Trophoblast cell (in vitro differentiated cells and primary cell): ENCODE measurements at regions not wholly inside any gene's neighbourhood (a gene's known extent, or its start where the extent isn't known, plus 50 kb on each side); places are given as distances from the start of the nearest gene placed in this dataset.

Experiments used
- DNase-seq, 2 donors: peaks; one replicate each; pipeline ENCODE4 v3.0.0-alpha.2; 2016
- H2AFZ ChIP-seq: 2 replicates; pipeline ENCODE4 v1.6.1; 2013; ENCODE audit warnings: low read length, moderate library complexity, mild to moderate bottlenecking; ENCODE audit not compliant: insufficient read depth, poor library complexity
- H2AK5ac ChIP-seq: 2 replicates; pipeline ENCODE4 v1.6.1; 2013; ENCODE audit warnings: mild to moderate bottlenecking, low read length
- H2BK120ac ChIP-seq: 2 replicates; pipeline ENCODE4 v1.6.1; 2013; ENCODE audit warnings: low read length, mild to moderate bottlenecking, moderate library complexity; ENCODE audit not compliant: insufficient read depth, poor library complexity
- H2BK12ac ChIP-seq: 2 replicates; pipeline ENCODE4 v1.6.1; 2013; ENCODE audit warnings: mild to moderate bottlenecking, low read length, moderate library complexity
- H2BK5ac ChIP-seq: 2 replicates; pipeline ENCODE4 v1.6.1; 2013; ENCODE audit warnings: low read length, low read depth, moderate library complexity, mild to moderate bottlenecking; ENCODE audit not compliant: poor library complexity
- H3K14ac ChIP-seq: 2 replicates; pipeline ENCODE4 v1.6.1; 2013; ENCODE audit warnings: mild to moderate bottlenecking, low read length
- H3K18ac ChIP-seq: 2 replicates; pipeline ENCODE4 v1.6.1; 2013; ENCODE audit warnings: mild to moderate bottlenecking, low read length
- H3K23ac ChIP-seq: 2 replicates; pipeline ENCODE4 v1.6.1; 2013; ENCODE audit warnings: low read length
- H3K27ac ChIP-seq: 2 replicates; pipeline ENCODE4 v1.5.1; 2013; ENCODE audit warnings: low read depth, mild to moderate bottlenecking, inconsistent platforms, low read length, moderate library complexity
- H3K27me3 ChIP-seq: 2 replicates; pipeline ENCODE4 v1.6.1; 2013; ENCODE audit warnings: inconsistent platforms, mild to moderate bottlenecking, low read length, moderate library complexity; ENCODE audit not compliant: insufficient read depth
- H3K36me3 ChIP-seq, 2 experiments: 1 replicate in 1 of 2; 2 replicates in 1 of 2; pipeline ENCODE4 v1.6.1; 2013; ENCODE audit warnings: low read length in 2 of 2, mild to moderate bottlenecking in 2 of 2, moderate library complexity in 1 of 2; ENCODE audit not compliant: insufficient read depth in 2 of 2, control insufficient read depth in 1 of 2
- H3K4ac ChIP-seq: 2 replicates; pipeline ENCODE4 v1.6.1; 2013; ENCODE audit warnings: low read depth, mild to moderate bottlenecking, low read length, moderate library complexity
- H3K4me1 ChIP-seq, 2 experiments: 1 replicate in 1 of 2; 2 replicates in 1 of 2; pipeline ENCODE4 v1.6.1; 2013; ENCODE audit warnings: low read length in 2 of 2, mild to moderate bottlenecking in 2 of 2, moderate library complexity in 1 of 2; ENCODE audit not compliant: insufficient read depth in 2 of 2, control insufficient read depth in 1 of 2
- H3K4me2 ChIP-seq: 2 replicates; pipeline ENCODE4 v1.6.1; 2013; ENCODE audit warnings: inconsistent platforms, mild to moderate bottlenecking, low read length, moderate library complexity
- H3K4me3 ChIP-seq: 2 replicates; pipeline ENCODE4 v1.5.1; 2013; ENCODE audit warnings: mild to moderate bottlenecking, low read depth, low read length, inconsistent platforms
- H3K79me1 ChIP-seq: one replicate; pipeline ENCODE4 v1.6.1; 2013; ENCODE audit warnings: low read length
- H3K79me2 ChIP-seq: 2 replicates; pipeline ENCODE4 v1.6.1; 2013; ENCODE audit warnings: low read length, mild to moderate bottlenecking; ENCODE audit not compliant: control insufficient read depth, insufficient read depth, poor library complexity
- H3K9ac ChIP-seq: 2 replicates; pipeline ENCODE4 v1.6.1; 2013; ENCODE audit warnings: mild to moderate bottlenecking, low read length
- H3K9me3 ChIP-seq: 2 replicates; pipeline ENCODE4 v1.6.1; 2013; ENCODE audit warnings: low read depth, mild to moderate bottlenecking, control low read depth, inconsistent platforms, low read length; ENCODE audit not compliant: insufficient read depth
- H4K12ac ChIP-seq: 2 replicates; pipeline ENCODE4 v1.6.1; 2013; ENCODE audit warnings: low read depth, mild to moderate bottlenecking, low read length, moderate library complexity
- H4K8ac ChIP-seq: 2 replicates; pipeline ENCODE4 v1.6.1; 2013; ENCODE audit warnings: low read depth, mild to moderate bottlenecking, low read length, moderate library complexity
- H4K91ac ChIP-seq: one replicate; pipeline ENCODE4 v1.6.1; 2013; ENCODE audit warnings: low read depth, mild to moderate bottlenecking, low read length, moderate library complexity
- whole genome bisulfite sequencing: extraction: QIAGEN DNeasy Blood & Tissue Kit; methylation state at CpG from one replicate; pipeline ENCODE4 v1.1.7; 2013; ENCODE audit warnings: missing lambda C conversion rate; ENCODE audit not compliant: insufficient read length, insufficient coverage; ENCODE audit errors: extremely low coverage; 5-methylcytosine and 5-hydroxymethylcytosine counted together

DNA sequence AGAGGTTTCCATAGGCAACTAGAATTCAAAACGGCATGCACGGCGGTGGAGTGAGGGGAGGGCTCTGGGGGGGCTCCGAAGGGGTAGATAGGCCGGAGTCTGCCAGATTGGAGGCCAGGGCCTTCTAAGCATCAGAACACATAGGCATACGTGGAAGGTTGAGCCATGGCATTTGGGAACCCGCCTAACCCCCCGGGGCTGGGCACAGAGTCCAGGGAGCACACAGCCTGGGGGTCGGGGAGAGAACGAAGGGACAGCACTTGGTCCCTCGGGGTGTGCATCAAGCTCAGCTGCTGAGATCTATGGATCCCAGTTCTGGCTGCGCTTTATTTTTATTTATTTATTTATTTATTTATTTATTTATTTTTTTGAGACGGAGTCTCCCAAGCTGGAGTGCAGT, 89.4 kb upstream of the TNS3 start:
- H4K8ac ChIP-seq, result no peak overlapping the region
- H3K79me1 ChIP-seq, result peaks cover 18% of the 10 kb centered on the region
- DNase-seq, result no peak
- H2AK5ac ChIP-seq, result no peak overlapping the region
- H3K4ac ChIP-seq, result no peak overlapping the region
- no peak overlapping the region for H3K18ac ChIP-seq
- H3K14ac ChIP-seq, result no peak overlapping the region
- H3K27me3 ChIP-seq, result no peaks in the 10 kb centered on the region
- no peaks in the 10 kb centered on the region for H3K36me3 ChIP-seq
- no peak overlapping the region for H3K27ac ChIP-seq
- H2AFZ ChIP-seq, result no peak overlapping the region
- H3K4me2 ChIP-seq, result no peak overlapping the region
- peaks cover 16% of the 10 kb centered on the region in 2 experiments for H3K4me1 ChIP-seq
- no peaks in the 10 kb centered on the region for H3K9me3 ChIP-seq
- H3K4me3 ChIP-seq, result no peak overlapping the region
- no peak overlapping the region for H3K9ac ChIP-seq
- no peak overlapping the region for H4K12ac ChIP-seq
- peak overlapping the region; percentile 33 for H4K91ac ChIP-seq
- H2BK120ac ChIP-seq, result no peak overlapping the region
- no peak overlapping the region for H3K23ac ChIP-seq
- H2BK12ac ChIP-seq, result no peak overlapping the region
- peaks cover 3% of the 10 kb centered on the region for H3K79me2 ChIP-seq
- WGBS, result no CpG with 5 or more reads among the region's 13 CpGs
- H2BK5ac ChIP-seq, result no peak overlapping the region

DNA sequence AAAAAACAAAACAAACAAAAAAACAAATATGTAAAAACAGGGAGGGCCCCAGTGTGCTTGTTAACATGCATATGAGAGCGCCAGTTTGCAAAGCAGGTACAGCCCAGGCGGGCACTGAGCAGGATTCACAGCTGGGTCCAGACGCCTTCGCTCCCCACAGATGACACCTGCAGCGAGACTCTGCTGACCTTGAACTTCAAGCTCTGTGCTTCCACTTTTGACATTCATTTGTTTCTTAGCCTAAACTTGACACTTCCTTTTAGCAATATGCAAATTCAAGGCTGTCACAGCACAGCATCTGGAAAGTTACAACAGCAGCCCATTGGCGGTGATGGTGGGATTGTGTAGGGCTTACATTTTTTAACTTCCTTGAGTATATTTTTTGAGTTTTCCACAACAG, 88.8 kb upstream of the TNS3 start:
- H2AFZ ChIP-seq, result no peak overlapping the region
- H3K79me2 ChIP-seq, result peaks cover 3% of the 10 kb centered on the region
- H3K18ac ChIP-seq, result no peak overlapping the region
- H2BK120ac ChIP-seq, result no peak overlapping the region
- peak overlapping the region; percentile 52 for H2AK5ac ChIP-seq
- H3K4me2 ChIP-seq, result no peak overlapping the region
- H3K27me3 ChIP-seq, result no peaks in the 10 kb centered on the region
- peaks cover 18% of the 10 kb centered on the region for H3K79me1 ChIP-seq
- H3K4me3 ChIP-seq, result peak overlapping the region; percentile 1
- no peak overlapping the region for H4K8ac ChIP-seq
- H3K4me1 ChIP-seq, result peaks cover 16% of the 10 kb centered on the region in 2 experiments
- no peaks in the 10 kb centered on the region for H3K36me3 ChIP-seq
- H3K9me3 ChIP-seq, result no peaks in the 10 kb centered on the region
- H4K12ac ChIP-seq, result no peak overlapping the region
- no peak overlapping the region for H3K27ac ChIP-seq
- H2BK12ac ChIP-seq, result peak overlapping the region; percentile 26
- H3K9ac ChIP-seq, result no peak overlapping the region
- no peak overlapping the region for H3K4ac ChIP-seq
- WGBS, result no CpG with 5 or more reads among the region's 6 CpGs
- no peak overlapping the region for H2BK5ac ChIP-seq
- H4K91ac ChIP-seq, result peak overlapping the region; percentile 58
- no peak overlapping the region for H3K14ac ChIP-seq
- H3K23ac ChIP-seq, result no peak overlapping the region
- DNase-seq, result no peak

DNA sequence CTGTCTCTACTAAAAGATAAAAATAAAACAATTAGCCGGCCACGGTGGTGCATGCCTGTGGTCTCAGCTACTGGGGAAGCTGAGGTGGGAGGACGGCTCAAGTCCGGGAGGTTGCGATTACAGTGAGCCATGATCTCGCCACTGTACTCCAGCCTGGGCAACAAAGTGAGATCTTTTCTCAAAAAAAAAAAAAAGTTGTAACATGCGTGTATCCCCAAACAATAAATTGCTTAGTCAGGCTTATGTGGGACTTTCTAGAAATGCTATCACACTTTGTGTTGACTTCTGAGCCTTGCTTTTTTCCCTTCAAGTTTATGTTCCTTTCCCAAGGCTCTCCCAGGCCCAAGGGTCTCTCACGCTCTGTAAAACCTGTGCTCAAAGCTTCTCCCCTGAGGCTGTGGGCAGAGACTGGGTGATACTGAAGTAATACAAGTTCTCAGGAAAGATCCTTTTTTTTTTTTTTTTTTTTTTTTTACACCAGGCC, 88.0 kb upstream of the TNS3 start:
- H2AK5ac ChIP-seq, result no peak overlapping the region
- H2AFZ ChIP-seq, result no peak overlapping the region
- H3K27ac ChIP-seq, result no peak overlapping the region
- no peak overlapping the region for H3K23ac ChIP-seq
- H2BK12ac ChIP-seq, result peak overlapping the region; percentile 88
- no peak for DNase-seq
- peaks cover 3% of the 10 kb centered on the region for H3K79me2 ChIP-seq
- H3K27me3 ChIP-seq, result no peaks in the 10 kb centered on the region
- peak overlapping the region; percentile 64 for H4K91ac ChIP-seq
- no peak overlapping the region for H4K12ac ChIP-seq
- H3K9me3 ChIP-seq, result no peaks in the 10 kb centered on the region
- H3K4me3 ChIP-seq, result no peak overlapping the region
- no peak overlapping the region for H3K4me2 ChIP-seq
- H3K4me1 ChIP-seq, result peaks cover 16% of the 10 kb centered on the region in 2 experiments
- H3K4ac ChIP-seq, result no peak overlapping the region
- H4K8ac ChIP-seq, result no peak overlapping the region
- no peaks in the 10 kb centered on the region for H3K36me3 ChIP-seq
- H3K9ac ChIP-seq, result no peak overlapping the region
- no peak overlapping the region for H2BK5ac ChIP-seq
- peak overlapping the region; percentile 52 for H2BK120ac ChIP-seq
- H3K14ac ChIP-seq, result no peak overlapping the region
- peaks cover 18% of the 10 kb centered on the region for H3K79me1 ChIP-seq
- no peak overlapping the region for H3K18ac ChIP-seq
- WGBS, result no CpG with 5 or more reads among the region's 8 CpGs

DNA sequence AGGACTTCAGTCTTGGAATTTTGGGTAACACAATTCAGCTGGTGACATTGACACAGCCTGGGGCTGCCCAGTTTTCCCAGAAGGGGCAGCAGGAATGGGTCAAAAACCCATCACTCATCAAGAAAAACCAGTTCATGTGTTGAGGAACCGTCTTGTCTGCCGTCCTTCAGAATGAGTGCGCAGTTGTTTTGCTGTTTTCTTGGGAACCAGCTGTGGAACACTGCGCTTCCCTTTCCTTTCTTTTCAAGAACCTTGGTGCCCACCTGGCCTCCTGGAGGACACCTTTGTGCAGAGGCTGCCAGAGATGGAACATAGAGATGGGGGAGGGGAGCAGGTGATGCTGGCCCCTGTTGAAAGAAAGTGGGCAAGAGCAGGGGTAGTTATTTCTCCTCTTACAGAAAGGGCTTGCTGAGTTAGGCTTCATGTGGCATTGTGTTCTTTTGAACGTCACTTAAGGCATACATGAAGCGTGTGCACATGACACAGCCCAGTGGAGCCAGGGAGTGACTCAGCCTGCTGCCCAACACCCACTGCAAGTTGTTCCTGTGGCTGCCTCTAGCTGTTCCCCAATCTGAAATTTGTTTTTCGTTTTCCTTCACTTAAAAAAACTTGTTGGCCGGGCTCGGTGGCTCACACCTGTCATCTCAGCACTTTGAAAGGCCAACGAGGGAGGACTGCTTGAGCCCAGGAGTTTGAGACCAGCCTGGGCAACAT, 87.4 kb upstream of the TNS3 start:
- H2BK5ac ChIP-seq, result no peak overlapping the region
- no peak overlapping the region for H3K23ac ChIP-seq
- H4K91ac ChIP-seq, result peak overlapping the region; percentile 64
- H3K14ac ChIP-seq, result peak overlapping the region; percentile 7
- no peaks in the 10 kb centered on the region for H3K9me3 ChIP-seq
- peaks cover 16% of the 10 kb centered on the region in 2 experiments for H3K4me1 ChIP-seq
- H4K12ac ChIP-seq, result no peak overlapping the region
- H2BK120ac ChIP-seq, result peak overlapping the region; percentile 79
- peaks cover 17% of the 10 kb centered on the region for H3K79me1 ChIP-seq
- no peak overlapping the region for H2AFZ ChIP-seq
- H3K18ac ChIP-seq, result peak overlapping the region; percentile 31
- H3K79me2 ChIP-seq, result peaks cover 3% of the 10 kb centered on the region
- no peak overlapping the region for H3K4me3 ChIP-seq
- no peak overlapping the region for H3K4me2 ChIP-seq
- DNase-seq, result peak; percentile 82 to 86
- H2AK5ac ChIP-seq, result peak overlapping the region; percentile 20
- peak overlapping the region; percentile 4 for H3K4ac ChIP-seq
- H3K9ac ChIP-seq, result no peak overlapping the region
- peak overlapping the region; percentile 3 for H4K8ac ChIP-seq
- H3K36me3 ChIP-seq, result no peaks in the 10 kb centered on the region
- no peaks in the 10 kb centered on the region for H3K27me3 ChIP-seq
- H3K27ac ChIP-seq, result no peak overlapping the region
- H2BK12ac ChIP-seq, result peak overlapping the region; percentile 88
- WGBS, result no CpG with 5 or more reads among the region's 10 CpGs
